Amniotic epithelial cell (primary cell): ENCODE measurements at regions not wholly inside any gene's neighbourhood (a gene's known extent, or its start where the extent isn't known, plus 50 kb on each side); places are given as distances from the start of the nearest gene placed in this dataset.
"Not testable (repeated sequence)": the region's sequence is repeated elsewhere in the genome, so short reads cannot be mapped to it uniquely, and the experiment has no call there.

Experiments used
- DNase-seq: peaks from one replicate; pipeline ENCODE4 v3.0.0-alpha.2; 2010; ENCODE audit warnings: low read depth

- DNase-seq = no peak
These were observed 57.8 kb downstream of the OR2B2 start for GRCh38 chr6:27854421-27854820.

- no peak for DNase-seq
These were observed 60.8 kb downstream of the OR2B2 start for GRCh38 chr6:27851440-27851839.

- DNase-seq = not testable (repeated sequence)
These were observed 63.2 kb downstream of the OR2B2 start for GRCh38 chr6:27849001-27849400.

- DNase-seq = no peak
These were observed 64.5 kb downstream of the OR2B2 start for GRCh38 chr6:27847706-27848105.

- DNase-seq = no peak
These were observed 71.6 kb downstream of the OR2B2 start for GRCh38 chr6:27840572-27840971.

- peak; percentile 59 for DNase-seq
These were observed 72.3 kb downstream of the OR2B2 start for GRCh38 chr6:27839626-27840475.

GRCh38 chr6:27838945-27839625, 73.1 kb downstream of the OR2B2 start:
- peak; percentile 21 for DNase-seq

- DNase-seq = peak; percentile 99
These were observed 73.9 kb downstream of the OR2B2 start for GRCh38 chr6:27838058-27838944.

- peak; percentile 62 for DNase-seq
These were observed 74.6 kb downstream of the OR2B2 start for GRCh38 chr6:27837625-27838057.

- peak; percentile 88 for DNase-seq
These were observed 75.2 kb downstream of the OR2B2 start for GRCh38 chr6:27836783-27837624.

- no peak for DNase-seq
These were observed 75.9 kb downstream of the OR2B2 start for GRCh38 chr6:27836141-27836782.

- no peak for DNase-seq
These were observed 77.2 kb downstream of the OR2B2 start for GRCh38 chr6:27834879-27835549.

- peak; percentile 59 for DNase-seq
These were observed 77.8 kb downstream of the OR2B2 start for GRCh38 chr6:27834384-27834783.

GRCh38 chr6:27831434-27832081, 80.6 kb downstream of the OR2B2 start:
- not testable (repeated sequence) for DNase-seq

GRCh38 chr6:27830600-27831433, 81.4 kb downstream of the OR2B2 start:
- peak; percentile 42 for DNase-seq

- peak; percentile 35 for DNase-seq
These were observed 82.0 kb downstream of the OR2B2 start for GRCh38 chr6:27830212-27830599.

- peak; percentile 38 for DNase-seq
These were observed 82.6 kb downstream of the OR2B2 start for GRCh38 chr6:27829453-27830211.

- DNase-seq = not testable (repeated sequence)
These were observed 84.7 kb downstream of the OR2B2 start for GRCh38 chr6:27827477-27827876.
